Brain microvascular endothelial cell (primary cell): ENCODE measurements at regions not wholly inside any gene's neighbourhood (a gene's known extent, or its start where the extent isn't known, plus 50 kb on each side); places are given as distances from the start of the nearest gene placed in this dataset.
"Not testable (repeated sequence)": the region's sequence is repeated elsewhere in the genome, so short reads cannot be mapped to it uniquely, and the experiment has no call there.

ENCODE experiments used
- DNase-seq: peaks from one replicate; pipeline ENCODE4 v3.0.0-alpha.2; 2020
- H3K27ac ChIP-seq: fragments of 250-450 bp; sonication (Bioruptor Pico); 2 replicates; pipeline ENCODE4 v1.5.1; 2020; ENCODE audit warnings: mild to moderate bottlenecking, moderate library complexity
- H3K27me3 ChIP-seq: fragments of 250-450 bp; sonication (Bioruptor Pico); replicated peaks from 2 replicates; pipeline ENCODE4 v1.5.1; 2020; ENCODE audit warnings: mild to moderate bottlenecking
- H3K36me3 ChIP-seq: fragments of 250-450 bp; sonication (Bioruptor Pico); replicated peaks from 2 replicates; pipeline ENCODE4 v1.5.1; 2020; ENCODE audit warnings: mild to moderate bottlenecking
- H3K4me3 ChIP-seq: 2 replicates; pipeline ENCODE4 v1.5.1; 2011; ENCODE audit warnings: low read depth, mild to moderate bottlenecking, control low read depth, low read length, moderate library complexity
- in situ Hi-C: cut with HindIII; loops from 2 replicates; pipeline ENCODE4 v1.10.0; 2017; ENCODE audit warnings: low sequenced_read_pairs, low pct_ligation_motif_present
- TF ChIP-seq, protein P1 (sequence below): IDR thresholded peaks from 2 replicates; pipeline ENCODE4 v1.5.1; 2011; ENCODE audit warnings: low read depth, mild to moderate bottlenecking, moderate library complexity, low read length, control low read depth, inconsistent platforms; ENCODE audit errors: missing control alignments

DNA sequence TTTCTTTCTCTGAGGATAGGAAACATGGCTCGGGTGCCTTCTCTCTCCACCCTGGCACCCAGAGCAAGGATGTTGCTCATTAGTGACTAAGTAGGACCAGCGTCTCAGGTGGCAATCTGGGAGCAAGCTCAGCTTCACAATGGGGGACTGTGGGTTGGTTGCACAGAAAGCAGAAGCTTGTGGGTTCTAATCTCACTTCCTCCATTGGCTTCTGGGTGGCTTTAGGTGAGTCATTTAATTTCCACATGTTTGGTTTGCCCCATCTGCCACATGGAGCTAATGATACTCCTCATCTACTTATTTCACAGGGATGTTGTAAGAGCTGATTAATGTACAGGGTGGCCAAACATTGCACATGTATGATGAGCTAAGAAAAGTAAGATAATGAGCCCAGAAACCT lies 54.8 kb upstream of the AKIRIN2 start:
- peak; percentile 68 for DNase-seq
- Histone ChIP-seq H3K4me3 (no peak overlapping the region), H3K36me3 (no peaks in the 10 kb centered on the region), H3K27ac (no peak overlapping the region), H3K27me3 (no peaks in the 10 kb centered on the region)
- TF ChIP-seq, protein P1, sequence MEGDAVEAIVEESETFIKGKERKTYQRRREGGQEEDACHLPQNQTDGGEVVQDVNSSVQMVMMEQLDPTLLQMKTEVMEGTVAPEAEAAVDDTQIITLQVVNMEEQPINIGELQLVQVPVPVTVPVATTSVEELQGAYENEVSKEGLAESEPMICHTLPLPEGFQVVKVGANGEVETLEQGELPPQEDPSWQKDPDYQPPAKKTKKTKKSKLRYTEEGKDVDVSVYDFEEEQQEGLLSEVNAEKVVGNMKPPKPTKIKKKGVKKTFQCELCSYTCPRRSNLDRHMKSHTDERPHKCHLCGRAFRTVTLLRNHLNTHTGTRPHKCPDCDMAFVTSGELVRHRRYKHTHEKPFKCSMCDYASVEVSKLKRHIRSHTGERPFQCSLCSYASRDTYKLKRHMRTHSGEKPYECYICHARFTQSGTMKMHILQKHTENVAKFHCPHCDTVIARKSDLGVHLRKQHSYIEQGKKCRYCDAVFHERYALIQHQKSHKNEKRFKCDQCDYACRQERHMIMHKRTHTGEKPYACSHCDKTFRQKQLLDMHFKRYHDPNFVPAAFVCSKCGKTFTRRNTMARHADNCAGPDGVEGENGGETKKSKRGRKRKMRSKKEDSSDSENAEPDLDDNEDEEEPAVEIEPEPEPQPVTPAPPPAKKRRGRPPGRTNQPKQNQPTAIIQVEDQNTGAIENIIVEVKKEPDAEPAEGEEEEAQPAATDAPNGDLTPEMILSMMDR: no peak
- in situ Hi-C loops: no loop called here

DNA sequence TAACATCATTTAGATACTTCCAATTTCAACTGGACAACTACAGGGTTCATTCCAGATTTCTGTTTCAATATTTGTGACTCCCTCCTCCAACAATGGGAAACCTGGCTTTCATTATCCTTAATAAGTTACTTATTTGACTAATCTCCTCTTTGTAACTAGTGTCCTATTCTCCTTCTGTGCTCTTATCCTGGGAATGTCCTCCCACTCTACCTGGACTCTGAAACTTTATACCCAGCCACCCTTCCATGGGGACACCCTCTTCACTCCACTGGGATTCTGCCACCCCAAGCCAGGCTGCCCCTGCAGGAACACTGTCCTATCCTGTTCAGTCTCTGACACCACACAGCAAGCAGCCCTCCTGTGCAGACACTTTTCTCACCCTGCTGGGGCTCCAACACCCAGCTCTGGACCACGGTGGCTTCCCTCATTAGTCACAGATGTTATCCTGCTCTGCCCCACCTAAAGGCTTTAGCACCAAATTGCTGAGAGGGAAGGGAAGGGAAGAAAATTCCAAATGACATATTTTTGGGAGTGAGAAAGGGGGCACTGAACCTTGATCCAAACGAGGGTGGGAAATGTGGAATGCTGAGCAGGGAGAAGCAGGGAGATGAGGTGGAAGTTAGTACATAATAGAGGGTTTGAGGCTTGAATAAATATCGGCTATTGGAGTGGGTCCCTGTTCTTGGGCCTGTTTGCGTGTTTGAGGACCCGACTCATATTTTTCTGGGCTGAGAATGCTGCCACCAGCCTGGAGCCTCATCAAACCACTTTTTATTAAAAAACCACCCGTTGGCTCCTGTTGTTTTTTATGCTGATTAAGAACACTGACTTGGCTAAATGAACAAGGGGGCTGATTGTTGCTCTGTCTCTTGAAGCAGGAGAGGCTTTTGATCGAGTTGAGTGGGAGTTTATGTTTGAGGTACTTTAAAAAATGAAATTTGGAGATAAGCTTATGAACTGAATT lies 54.0 kb upstream of the AKIRIN2 start:
- Histone ChIP-seq H3K27me3 (no peaks in the 10 kb centered on the region), H3K4me3 (no peak overlapping the region), H3K27ac (no peak overlapping the region), H3K36me3 (no peaks in the 10 kb centered on the region)
- in situ Hi-C loops: no loop called here
- TF ChIP-seq, protein P1: no peak
- DNase-seq: peak; percentile 3

DNA sequence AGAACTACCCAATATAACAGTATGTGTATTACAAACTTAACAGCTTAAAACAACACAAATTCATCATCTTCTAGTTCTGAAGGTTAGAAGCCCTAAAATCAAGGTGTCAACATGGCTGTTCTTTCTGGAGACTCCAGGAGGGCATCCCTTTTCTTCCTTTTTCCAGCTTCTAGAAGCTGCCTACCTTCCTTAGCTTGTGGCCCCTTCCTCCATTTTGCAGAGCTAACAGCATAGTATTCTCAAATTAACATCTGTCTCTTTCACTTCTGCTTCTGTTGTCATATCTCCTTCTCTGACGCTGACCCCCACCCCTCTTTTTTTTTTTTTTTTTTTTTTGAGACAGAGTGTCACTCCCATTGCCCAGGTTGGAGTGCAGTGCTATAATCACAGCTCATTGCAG lies 52.8 kb upstream of the AKIRIN2 start:
- in situ Hi-C loops: no loop called here
- TF ChIP-seq, protein P1: no peak
- Histone ChIP-seq H3K27ac (no peak overlapping the region), H3K36me3 (no peaks in the 10 kb centered on the region), H3K4me3 (no peak overlapping the region), H3K27me3 (no peaks in the 10 kb centered on the region)
- DNase-seq: no peak

DNA sequence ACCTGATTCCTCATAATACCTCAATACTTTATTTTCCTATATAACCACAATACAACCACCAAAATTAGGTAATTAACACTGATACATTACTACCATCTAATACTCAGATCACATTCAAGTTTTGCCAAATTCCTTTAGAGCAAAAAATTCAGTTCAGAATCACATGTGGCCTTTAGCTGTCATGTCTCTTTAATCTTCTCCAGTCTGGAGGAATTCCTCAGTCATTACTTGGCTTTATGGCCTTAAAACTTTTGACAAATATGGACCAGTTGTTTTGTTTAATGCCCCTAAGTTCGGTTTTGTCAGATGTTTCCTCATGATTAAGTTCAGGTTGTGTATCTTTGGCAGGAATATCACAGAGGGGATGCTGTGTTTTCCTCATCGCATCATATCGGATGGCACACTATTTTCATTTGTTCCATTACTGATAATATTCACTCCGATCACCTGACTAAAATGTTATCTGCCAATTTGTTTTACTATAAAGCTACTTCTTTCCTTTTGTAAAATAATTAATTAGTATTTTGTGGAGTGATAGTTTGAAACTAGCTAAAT lies 51.2 kb upstream of the AKIRIN2 start:
- H3K36me3 ChIP-seq: no peaks in the 10 kb centered on the region
- TF ChIP-seq, protein P1: no peak
- no peaks in the 10 kb centered on the region for H3K27me3 ChIP-seq
- in situ Hi-C loops: no loop called here
- no peak overlapping the region for H3K27ac ChIP-seq
- DNase-seq: no peak
- no peak overlapping the region for H3K4me3 ChIP-seq

DNA sequence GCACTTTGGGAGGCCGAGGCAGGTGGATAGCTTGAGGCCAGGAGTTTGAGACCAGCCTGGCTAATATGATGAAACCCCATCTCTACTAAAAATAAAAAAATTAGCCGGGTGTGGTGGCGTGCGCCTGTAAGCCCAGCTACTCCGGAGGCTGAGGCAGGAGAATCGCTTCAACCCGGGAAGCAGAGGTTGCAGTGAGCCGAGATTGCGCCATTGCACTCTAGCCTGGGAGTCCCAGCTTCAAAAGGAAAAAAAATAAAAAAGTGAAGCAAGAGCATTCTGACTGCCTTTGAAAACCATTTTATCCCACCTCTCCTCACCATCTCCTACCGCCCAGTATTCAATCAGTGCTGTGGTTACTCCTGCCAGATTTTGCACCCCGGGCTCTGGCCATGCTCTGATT lies 50.5 kb upstream of the AKIRIN2 start:
- H3K36me3 ChIP-seq, H3K27me3 ChIP-seq, in situ Hi-C loops, H3K4me3 ChIP-seq, DNase-seq, H3K27ac ChIP-seq: not testable (repeated sequence)
